H1 (cell line): ENCODE measurements at regions not wholly inside any gene's neighbourhood (a gene's known extent, or its start where the extent isn't known, plus 50 kb on each side); places are given as distances from the start of the nearest gene placed in this dataset.

ENCODE experiments used
- CTCF ChIA-PET: fragments of 300-600 bp; sonication (Branson Sonifier 250); formaldehyde crosslinking; loops from one replicate; lab custom pipeline; 2021; ENCODE audit not compliant: partially characterized antibody; lab: Charles Lee
- POLR2A ChIA-PET: fragments of 300-600 bp; sonication (Branson Sonifier 250); formaldehyde crosslinking; loops from one replicate; lab custom pipeline; 2021; ENCODE audit warnings: inconsistent platforms; ENCODE audit not compliant: partially characterized antibody; lab: Charles Lee
- DNase-seq, 2 experiments: peaks; one replicate each; pipeline versions ENCODE4 v3.0.0 to v3.0.0-alpha.2; 2010 to 2022; ENCODE audit warnings: low spot score in 2 of 2, low read depth in 1 of 2, mixed read lengths in 1 of 2
- FAIRE-seq: peaks from 2 replicates; lab custom pipeline; 2011; peaks lifted over from hg19 to GRCh38; lab: Jason Lieb, UNC
- H2AFZ ChIP-seq: 2 replicates; pipeline ENCODE4 v1.8.1; 2012; ENCODE audit warnings: low read length, inconsistent platforms
- H2AK5ac ChIP-seq: 2 replicates; pipeline ENCODE4 v1.6.1; 2013; ENCODE audit warnings: low read depth, low read length
- H2BK120ac ChIP-seq: replicated peaks from 2 replicates; pipeline ENCODE3; 2013; ENCODE audit warnings: low read depth, low read length, inconsistent platforms
- H2BK12ac ChIP-seq: 2 replicates; pipeline ENCODE4 v1.6.1; 2013; ENCODE audit warnings: low read depth, low read length
- H2BK15ac ChIP-seq: 2 replicates; pipeline ENCODE4 v1.6.1; 2013; ENCODE audit warnings: low read length
- H2BK20ac ChIP-seq: 2 replicates; pipeline ENCODE4 v1.6.1; 2013; ENCODE audit warnings: low read length
- H2BK5ac ChIP-seq: 2 replicates; pipeline ENCODE4 v1.6.1; 2013; ENCODE audit warnings: low read depth, low read length
- H3K14ac ChIP-seq: 2 replicates; pipeline ENCODE4 v1.6.1; 2013; ENCODE audit warnings: inconsistent platforms; ENCODE audit not compliant: insufficient read length
- H3K18ac ChIP-seq: 2 replicates; pipeline ENCODE4 v1.6.1; 2013; ENCODE audit warnings: low read length; ENCODE audit errors: extremely low read depth
- H3K23ac ChIP-seq: 2 replicates; pipeline ENCODE4 v1.6.1; 2013; ENCODE audit warnings: inconsistent platforms; ENCODE audit not compliant: insufficient read length
- H3K23me2 ChIP-seq: 2 replicates; pipeline ENCODE4 v1.6.1; 2013; ENCODE audit warnings: low read depth, low read length
- H3K27ac ChIP-seq: 2 replicates; pipeline ENCODE4 v1.6.1; 2011; ENCODE audit warnings: low read depth, low read length, inconsistent platforms
- H3K27me3 ChIP-seq, 4 experiments: replicated peaks in 1 of 4; 1 replicate in 1 of 4; 2 replicates in 3 of 4; pipeline versions ENCODE4 v1.6.1 to v1.8.1; 2011 to 2013; ENCODE audit warnings: low read length in 3 of 4, mild to moderate bottlenecking in 3 of 4, inconsistent platforms in 2 of 4, mixed read lengths in 2 of 4, moderate library complexity in 1 of 4; ENCODE audit not compliant: control insufficient read depth in 3 of 4, insufficient read depth in 3 of 4; ENCODE audit errors: extremely low read depth in 1 of 4
- H3K36me3 ChIP-seq, 4 experiments: 2 replicates each; pipeline versions ENCODE4 v1.6.1 to v1.8.1; 2011 to 2013; ENCODE audit warnings: mild to moderate bottlenecking in 4 of 4, low read length in 3 of 4, moderate library complexity in 2 of 4, control low read depth in 1 of 4, inconsistent platforms in 1 of 4; ENCODE audit not compliant: insufficient read depth in 4 of 4, control insufficient read depth in 2 of 4
- H3K4ac ChIP-seq: replicated peaks from 2 replicates; pipeline ENCODE3; 2013; ENCODE audit warnings: low read length, low read depth, mixed read lengths, inconsistent platforms; ENCODE audit not compliant: insufficient read length
- H3K4me1 ChIP-seq, 4 experiments: replicated peaks in 1 of 4; 1 replicate in 1 of 4; 2 replicates in 3 of 4; pipeline versions ENCODE4 v1.6.1 to v1.8.1; 2011 to 2013; ENCODE audit warnings: low read length in 3 of 4, inconsistent platforms in 2 of 4, mixed read lengths in 1 of 4; ENCODE audit not compliant: insufficient read depth in 4 of 4, control insufficient read depth in 3 of 4
- H3K4me2 ChIP-seq, 2 experiments: 2 replicates each; pipeline versions ENCODE4 v1.6.1 to v1.8.1; 2011 to 2013; ENCODE audit warnings: low read depth in 2 of 2, low read length in 2 of 2, control low read depth in 1 of 2, inconsistent platforms in 1 of 2, mild to moderate bottlenecking in 1 of 2; ENCODE audit not compliant: insufficient read depth in 1 of 2
- H3K4me3 ChIP-seq, 4 experiments: fragments of 200-600, 300-600 bp in 1 of 4; sonication (generic), shearing (Covaris generic), sonication (Bioruptor Twin) in 1 of 4; 2 replicates each; pipeline versions ENCODE4 v1.5.1 to v1.8.1; 2011 to 2016; ENCODE audit warnings: low read length in 4 of 4, low read depth in 3 of 4, control low read depth in 2 of 4, inconsistent platforms in 2 of 4, mild to moderate bottlenecking in 2 of 4, mixed read lengths in 1 of 4, moderate library complexity in 1 of 4; ENCODE audit not compliant: insufficient read depth in 2 of 4; ENCODE audit errors: extremely low read depth in 1 of 4
- H3K56ac ChIP-seq: replicated peaks from 2 replicates; pipeline ENCODE3; 2013; ENCODE audit warnings: low read depth, mild to moderate bottlenecking, mixed read lengths, low read length, inconsistent platforms; ENCODE audit not compliant: insufficient read length
- H3K79me1 ChIP-seq: 2 replicates; pipeline ENCODE4 v1.6.1; 2013; ENCODE audit warnings: low read depth, low read length, control low read depth
- H3K79me2 ChIP-seq, 2 experiments: 2 replicates each; pipeline versions ENCODE4 v1.6.1 to v1.8.1; 2012 to 2013; ENCODE audit warnings: low read length in 2 of 2, mild to moderate bottlenecking in 2 of 2, inconsistent platforms in 1 of 2; ENCODE audit not compliant: insufficient read depth in 2 of 2, control insufficient read depth in 1 of 2
- H3K9ac ChIP-seq, 4 experiments: replicated peaks in 1 of 4; 1 replicate in 1 of 4; 2 replicates in 3 of 4; pipeline versions ENCODE4 v1.6.1 to v1.8.1; 2011 to 2013; ENCODE audit warnings: low read depth in 3 of 4, low read length in 3 of 4, control low read depth in 2 of 4, mild to moderate bottlenecking in 2 of 4, moderate library complexity in 2 of 4, inconsistent platforms in 1 of 4; ENCODE audit errors: extremely low read depth in 1 of 4
- H3K9me3 ChIP-seq, 2 experiments: 2 replicates each; pipeline versions ENCODE4 v1.6.1 to v1.8.1; 2012 to 2013; ENCODE audit warnings: mild to moderate bottlenecking in 2 of 2, moderate library complexity in 2 of 2, control low read depth in 1 of 2, inconsistent platforms in 1 of 2, low read depth in 1 of 2, low read length in 1 of 2, mixed read lengths in 1 of 2; ENCODE audit not compliant: insufficient read depth in 2 of 2
- H4K20me1 ChIP-seq, 2 experiments: replicated peaks in 1 of 2; 2 replicates each; pipeline versions ENCODE3 to v1.8.1; 2011 to 2013; ENCODE audit warnings: inconsistent platforms in 2 of 2, low read length in 2 of 2, mild to moderate bottlenecking in 1 of 2; ENCODE audit not compliant: insufficient read depth in 2 of 2, control insufficient read depth in 1 of 2
- H4K5ac ChIP-seq: 2 replicates; pipeline ENCODE4 v1.6.1; 2013; ENCODE audit warnings: low read length, low read depth, mixed read lengths, inconsistent platforms; ENCODE audit not compliant: insufficient read length
- H4K8ac ChIP-seq: 2 replicates; pipeline ENCODE4 v1.8.0; 2013; ENCODE audit warnings: mild to moderate bottlenecking, moderate library complexity, low read length, inconsistent platforms; ENCODE audit not compliant: insufficient read depth; ENCODE audit errors: extremely low read depth
- H4K91ac ChIP-seq: replicated peaks from 2 replicates; pipeline ENCODE3; 2013; ENCODE audit warnings: low read length, mixed read lengths, inconsistent platforms; ENCODE audit not compliant: insufficient read length
- ATF3 ChIP-seq: IDR thresholded peaks from 2 replicates; pipeline ENCODE4 v1.6.1; 2011; ENCODE audit warnings: low read depth, mild to moderate bottlenecking, low read length; ENCODE audit not compliant: insufficient read depth
- BRCA1 ChIP-seq: IDR thresholded peaks from 2 replicates; pipeline ENCODE4 v1.6.1; 2012; ENCODE audit warnings: low read depth, low read length, improper control_type of control experiment
- CHD2 ChIP-seq: IDR thresholded peaks from 2 replicates; pipeline ENCODE4 v1.6.1; 2012; ENCODE audit warnings: low read length, improper control_type of control experiment
- CTBP2 ChIP-seq: IDR thresholded peaks from 2 replicates; pipeline ENCODE4 v1.7.0; 2011; ENCODE audit warnings: borderline replicate concordance, mild to moderate bottlenecking, moderate library complexity, mixed read lengths, low read length; ENCODE audit not compliant: insufficient read depth, insufficient read length
- E2F6 ChIP-seq: IDR thresholded peaks from 2 replicates; pipeline ENCODE4 v1.6.1; 2012; ENCODE audit warnings: inconsistent platforms
- EGR1 ChIP-seq: IDR thresholded peaks from 2 replicates; pipeline ENCODE4 v1.6.1; 2011; ENCODE audit warnings: low read depth, low read length, borderline replicate concordance
- FOSL1 ChIP-seq: IDR thresholded peaks from 2 replicates; pipeline ENCODE4 v1.6.1; 2011; ENCODE audit warnings: mild to moderate bottlenecking, low read depth, low read length, moderate library complexity; ENCODE audit not compliant: insufficient read depth
- KDM1A ChIP-seq: fragments of 200-600, 300-600 bp; sonication (generic); IDR thresholded peaks from 2 replicates; pipeline ENCODE4 v1.7.1; 2016; ENCODE audit warnings: mild to moderate bottlenecking, low read length, borderline replicate concordance
- KDM5A ChIP-seq: fragments of 200-600 bp; IDR thresholded peaks from 2 replicates; pipeline ENCODE4 v1.7.1; 2012; ENCODE audit warnings: mild to moderate bottlenecking, low read length, inconsistent platforms, mixed read lengths
- MAFK ChIP-seq: IDR thresholded peaks from 2 replicates; pipeline ENCODE4 v1.6.1; 2012; ENCODE audit warnings: low read depth, mild to moderate bottlenecking, improper control_type of control experiment, low read length
- RFX5 ChIP-seq: IDR thresholded peaks from 2 replicates; pipeline ENCODE4 v1.6.1; 2011; ENCODE audit warnings: low read depth, low read length, improper control_type of control experiment, borderline replicate concordance
- SIN3A ChIP-seq, 2 experiments: IDR thresholded peaks in 1 of 2; conservative IDR thresholded peaks in 1 of 2; 2 replicates each; pipeline ENCODE4 v1.6.1; 2011 to 2012; ENCODE audit warnings: low read length in 2 of 2, improper control_type of control experiment in 1 of 2, low read depth in 1 of 2, mild to moderate bottlenecking in 1 of 2
- SRF ChIP-seq: IDR thresholded peaks from 2 replicates; pipeline ENCODE4 v1.6.1; 2011; ENCODE audit warnings: mild to moderate bottlenecking, low read depth, low read length, moderate library complexity
- TAF7 ChIP-seq: optimal IDR thresholded peaks from 2 replicates; pipeline ENCODE3; 2011; ENCODE audit warnings: low read depth, mild to moderate bottlenecking, inconsistent platforms, low read length, moderate library complexity, borderline replicate concordance
- WGBS, 2 experiments: shearing (Covaris generic) in 1 of 2; methylation state at CpG; one replicate each; pipeline versions ENCODE4 v1.1.6 to v1.1.7; 2013 to 2015; ENCODE audit warnings: low lambda C conversion rate in 2 of 2, mixed read lengths in 2 of 2, inconsistent platforms in 1 of 2, low coverage in 1 of 2, missing lambda C conversion rate in 1 of 2; ENCODE audit not compliant: insufficient replicate concordance in 2 of 2, insufficient coverage in 1 of 2, insufficient read length in 1 of 2; ENCODE audit errors: extremely low coverage in 1 of 2, missing lambda C conversion rate in 1 of 2; 5-methylcytosine and 5-hydroxymethylcytosine counted together

DNA sequence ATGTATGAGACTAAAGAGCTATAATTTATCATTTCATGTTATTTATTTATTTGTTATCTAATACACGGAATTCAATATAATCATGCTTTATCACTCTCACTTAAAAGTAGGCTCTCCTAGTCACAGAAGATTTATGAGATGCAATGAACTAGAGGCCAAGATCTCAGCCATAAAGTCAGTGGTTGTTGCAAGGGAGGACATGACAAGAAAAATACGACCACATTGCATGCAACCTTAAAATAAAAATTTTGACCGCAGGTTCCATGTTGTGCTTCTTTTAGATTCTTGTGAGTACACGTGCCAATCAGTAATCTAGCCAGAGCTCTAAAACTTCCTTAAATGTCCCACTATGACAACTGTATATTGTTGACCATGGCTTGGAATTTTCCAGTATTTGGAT is 75.9 kb upstream of the SP8 start:
- H4K8ac ChIP-seq = no peak overlapping the region
- H3K23ac ChIP-seq = no peak overlapping the region
- no peak overlapping the region for H4K5ac ChIP-seq
- no peak overlapping the region for H2AK5ac ChIP-seq
- no peak overlapping the region for H3K9ac ChIP-seq
- H3K14ac ChIP-seq = no peak overlapping the region
- H3K56ac ChIP-seq = no peak overlapping the region
- no peak for TF ChIP-seq E2F6
- no peak for TF ChIP-seq SIN3A (conservative IDR thresholded peaks at IDR 0.05 in 1 of 2, IDR thresholded peaks at IDR 0.05 in 1 of 2; ENCODE audit: low read depth in 1 of 2, low read length in 2 of 2)
- TF ChIP-seq TAF7 = no peak
- no peak for TF ChIP-seq EGR1
- TF ChIP-seq SRF = no peak
- no peak for TF ChIP-seq KDM5A
- TF ChIP-seq KDM1A = no peak
- no peak for TF ChIP-seq CHD2
- no peak for TF ChIP-seq CTBP2
- no peak for TF ChIP-seq BRCA1
- TF ChIP-seq RFX5 = no peak
- TF ChIP-seq MAFK = no peak
- no peak for TF ChIP-seq FOSL1
- TF ChIP-seq ATF3 = no peak
- no peak overlapping the region for H2BK12ac ChIP-seq
- CTCF ChIA-PET = interaction anchor here (1.2 kb wide), 1 partner anchor 381 kb away, joined by 3 read pairs; no protein-coding TSS in a partner anchor
- H3K4me2 ChIP-seq = no peak overlapping the region
- no peak overlapping the region for H3K4ac ChIP-seq
- 91% methylated on average over 4 of the region's 4 CpGs; no CpG with 5 or more reads in 1 of the 2 experiments for WGBS, 2 experiments
- H4K20me1 ChIP-seq = no peaks in the 10 kb centered on the region
- H3K79me2 ChIP-seq = no peaks in the 10 kb centered on the region
- no peaks in the 10 kb centered on the region for H3K27me3 ChIP-seq
- POLR2A ChIA-PET = no interaction called here
- H2BK20ac ChIP-seq = no peak overlapping the region
- no peak overlapping the region for H3K4me3 ChIP-seq
- no peak overlapping the region for H3K27ac ChIP-seq
- no peak overlapping the region for H2BK15ac ChIP-seq
- H3K23me2 ChIP-seq = no peaks in the 10 kb centered on the region
- H2BK5ac ChIP-seq = no peak overlapping the region
- no peaks in the 10 kb centered on the region for H3K36me3 ChIP-seq
- no peak overlapping the region for H3K18ac ChIP-seq
- FAIRE-seq (no peak), DNase-seq (no peak)
- no peak overlapping the region for H2BK120ac ChIP-seq
- no peaks in the 10 kb centered on the region for H3K79me1 ChIP-seq
- H2AFZ ChIP-seq = no peak overlapping the region
- H3K4me1 ChIP-seq = peaks cover 0 to 5% (median 1%) of the 10 kb centered on the region in 4 experiments; a peak in 3 of 7 replicates
- H3K9me3 ChIP-seq = no peaks in the 10 kb centered on the region
- no peak overlapping the region for H4K91ac ChIP-seq
